HG03442 (cell line): ENCODE measurements at regions not wholly inside any gene's neighbourhood (a gene's known extent, or its start where the extent isn't known, plus 50 kb on each side); places are given as distances from the start of the nearest gene placed in this dataset.
A peak's percentile ranks its signal among the peaks of the same experiment; 100 is the strongest.
"Not testable (repeated sequence)": the region's sequence is repeated elsewhere in the genome, so short reads cannot be mapped to it uniquely, and the experiment has no call there.

Source experiments
- ATAC-seq: cut with Tn5 transposase; IDR thresholded peaks from one replicate; pipeline ENCODE4 v1.9.1; 2021; ENCODE audit warnings: mild to moderate bottlenecking, moderate library complexity; ENCODE audit not compliant: unreplicated experiment

DNA sequence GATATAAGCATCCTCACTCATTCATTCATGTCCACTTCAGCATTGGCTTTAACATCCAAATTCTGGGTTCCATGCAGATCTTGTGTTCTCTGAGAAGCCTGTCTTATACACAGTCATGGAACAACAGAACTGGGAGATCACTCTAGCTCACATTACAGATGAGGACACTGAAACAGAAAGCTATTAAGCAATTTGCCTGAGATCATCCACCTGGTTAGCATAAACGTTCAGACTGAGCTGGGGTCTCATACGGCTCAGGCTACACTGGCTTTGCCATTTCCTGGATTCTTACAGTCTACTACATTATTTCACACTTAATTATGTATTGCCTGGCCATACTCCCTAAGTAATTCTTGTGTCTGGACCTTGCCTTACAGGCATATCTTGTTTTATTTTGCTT, 169.4 kb upstream of the FANCL start:
- no peak for ATAC-seq

DNA sequence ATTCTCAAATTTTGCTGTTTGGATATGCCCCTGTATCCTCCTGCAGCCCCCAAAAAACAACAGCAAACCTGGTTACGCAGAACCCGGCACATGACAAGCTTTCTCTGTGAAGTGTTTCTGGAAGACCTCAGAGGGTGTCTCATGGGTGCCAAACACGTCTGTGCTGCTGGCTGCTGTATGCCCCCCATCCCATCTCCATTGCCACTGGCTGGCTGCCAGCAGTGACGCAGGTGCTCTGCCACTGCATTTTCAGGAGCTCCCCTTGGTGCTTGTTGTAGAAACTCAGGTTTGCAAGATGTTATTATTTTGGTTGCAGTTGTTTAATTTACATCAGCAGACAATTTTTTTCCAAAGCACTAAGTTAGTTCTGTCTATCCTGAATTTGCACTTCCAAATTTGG, 166.4 kb upstream of the FANCL start:
- no peak for ATAC-seq

DNA sequence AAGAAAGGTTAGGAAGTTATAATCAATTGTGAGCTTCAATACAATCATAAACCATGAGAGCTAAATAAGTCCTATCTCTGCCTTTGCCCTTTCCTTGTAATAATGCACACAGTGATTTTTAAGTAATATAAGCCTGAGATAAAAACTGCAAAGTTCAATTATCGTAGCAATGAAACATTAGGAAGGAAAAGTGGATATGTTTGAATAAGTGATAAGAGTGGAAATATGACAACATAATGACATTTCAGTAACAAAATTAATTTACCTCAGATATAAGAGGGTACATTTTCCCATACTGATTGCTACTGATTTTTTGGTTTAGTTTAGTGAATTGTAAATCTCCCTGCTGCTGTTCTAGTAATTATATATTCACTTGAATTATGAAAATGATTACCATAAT, 164.2 kb upstream of the FANCL start:
- ATAC-seq = no peak

DNA sequence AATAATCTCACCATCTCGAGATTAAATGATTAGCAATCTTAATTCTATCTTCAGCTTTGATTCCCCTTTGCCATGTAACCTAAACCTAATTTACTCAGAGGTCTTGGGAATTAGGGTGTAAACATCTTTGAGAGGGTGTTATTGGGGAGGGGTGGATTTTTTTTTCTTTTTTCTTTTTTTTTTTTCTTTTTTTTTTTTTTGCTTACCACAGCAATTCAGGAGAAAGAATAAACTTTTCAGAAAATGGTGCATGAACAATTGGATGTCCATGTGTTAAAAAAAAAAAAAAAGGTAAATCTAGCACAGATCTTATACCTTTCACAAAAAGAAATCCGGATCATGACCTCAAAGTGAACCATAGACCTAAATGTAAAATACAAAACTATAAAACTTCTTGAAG, 160.8 kb upstream of the FANCL start:
- ATAC-seq = no peak

DNA sequence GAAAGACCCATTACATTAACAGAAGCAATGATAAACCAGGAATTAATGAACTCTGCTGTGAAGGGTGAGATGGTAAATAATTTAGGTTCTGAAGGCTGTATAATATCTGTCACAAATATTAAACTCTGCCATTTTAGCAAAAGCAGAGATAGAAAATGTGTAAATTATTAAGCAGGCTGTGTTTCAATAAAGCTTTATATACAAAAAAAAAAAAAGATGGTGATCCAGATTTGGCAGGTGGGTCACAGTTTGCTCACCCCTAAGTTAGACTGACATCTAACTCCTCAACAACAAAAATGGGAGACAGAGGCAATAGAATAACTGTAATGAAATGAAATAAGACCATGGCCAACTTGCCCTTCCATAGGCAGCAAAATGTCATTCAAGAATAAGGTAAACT, 157.3 kb upstream of the FANCL start:
- no peak for ATAC-seq

DNA sequence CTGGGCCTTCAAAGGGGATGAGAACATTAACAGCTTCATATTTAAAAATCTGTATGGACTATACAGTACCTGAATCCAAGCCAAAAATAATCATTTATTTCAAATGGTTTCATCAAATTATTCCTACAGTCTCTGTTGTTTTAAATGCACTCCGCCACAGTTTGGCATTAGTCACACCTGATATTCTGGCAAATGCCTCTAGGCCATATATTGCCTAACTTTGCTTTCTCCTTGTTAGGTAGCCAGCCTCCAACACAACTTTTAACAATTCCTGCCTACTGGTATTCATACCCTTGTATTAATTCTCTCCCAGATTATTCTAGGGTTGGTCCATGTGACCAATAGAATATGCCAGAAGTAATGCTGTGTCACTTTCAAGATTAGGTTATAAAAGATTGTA, 146.6 kb upstream of the FANCL start:
- ATAC-seq = no peak

DNA sequence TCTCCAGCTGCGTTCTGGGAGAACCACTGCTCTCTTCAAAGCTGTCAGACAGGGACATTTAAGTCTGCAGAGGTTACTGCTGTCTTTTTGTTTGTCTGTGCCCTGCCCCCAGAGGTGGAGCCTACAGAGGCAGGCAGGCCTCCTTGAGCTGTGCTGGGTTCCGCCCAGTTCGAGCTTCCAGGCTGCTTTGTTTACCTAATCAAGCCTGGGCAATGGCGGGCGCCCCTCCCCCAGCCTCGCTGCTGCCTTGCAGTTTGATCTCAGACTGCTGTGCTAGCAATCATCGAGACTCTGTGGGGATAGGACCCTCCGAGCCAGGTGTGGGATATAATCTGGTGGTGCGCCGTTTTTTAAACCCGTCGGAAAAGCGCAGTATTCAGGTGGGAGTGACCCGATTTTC, 145.8 kb upstream of the FANCL start:
- not testable (repeated sequence) for ATAC-seq

DNA sequence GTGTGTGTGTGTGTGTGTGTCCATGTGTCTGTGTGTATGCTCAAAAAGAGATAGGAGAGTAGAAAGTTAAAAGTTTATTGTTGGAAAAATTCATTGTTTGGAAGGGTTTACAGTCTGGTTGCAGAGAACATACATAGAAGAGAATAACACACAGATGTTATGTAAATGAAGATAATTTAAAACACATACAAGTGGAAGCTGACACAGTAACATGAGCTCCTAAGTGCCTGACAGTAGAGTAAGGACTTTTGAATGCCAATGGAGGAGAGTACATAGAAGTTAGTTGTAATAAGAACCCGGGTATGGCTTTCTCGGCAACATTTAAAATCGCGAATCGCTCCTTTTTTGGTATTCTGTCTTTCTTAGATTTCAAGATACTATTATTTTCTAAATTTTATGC, 137.0 kb upstream of the FANCL start:
- no peak for ATAC-seq

DNA sequence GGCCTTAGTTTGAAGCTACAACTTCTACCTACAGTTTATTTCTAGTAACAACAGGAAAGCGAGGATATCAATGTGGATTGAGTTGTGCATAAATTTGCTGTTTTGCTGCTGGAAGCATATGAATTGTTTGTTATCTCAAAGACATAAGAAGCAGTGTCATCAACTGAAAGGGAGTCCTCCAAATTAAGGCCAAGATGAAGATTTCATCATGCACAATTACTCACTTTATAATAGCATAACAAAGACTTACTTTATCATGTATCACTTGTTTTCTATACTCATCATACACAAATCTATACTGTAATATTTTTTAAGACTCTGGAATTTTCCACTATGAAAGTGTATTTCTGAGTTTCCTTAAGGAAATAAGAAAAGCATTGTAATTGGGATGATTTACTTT, 136.1 kb upstream of the FANCL start:
- no peak for ATAC-seq

DNA sequence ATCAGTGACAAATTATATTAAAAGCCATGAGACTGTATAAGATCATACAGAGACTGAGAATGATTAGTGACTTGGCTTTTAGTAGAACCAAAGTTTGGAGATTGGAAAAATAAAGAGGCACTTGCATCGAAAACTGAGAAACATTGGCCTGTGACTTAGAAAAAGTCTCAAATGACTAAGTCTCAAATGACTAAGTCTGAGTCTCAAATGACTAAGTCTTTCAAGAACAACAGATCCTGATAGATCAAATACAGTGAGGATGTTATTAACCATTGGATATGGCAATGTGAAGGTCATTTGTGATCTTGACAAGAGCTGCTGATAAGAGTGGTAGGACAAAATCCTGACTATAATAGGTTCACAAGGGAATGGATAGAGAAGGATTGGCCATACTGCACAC, 135.5 kb upstream of the FANCL start:
- peak; percentile 72 for ATAC-seq

DNA sequence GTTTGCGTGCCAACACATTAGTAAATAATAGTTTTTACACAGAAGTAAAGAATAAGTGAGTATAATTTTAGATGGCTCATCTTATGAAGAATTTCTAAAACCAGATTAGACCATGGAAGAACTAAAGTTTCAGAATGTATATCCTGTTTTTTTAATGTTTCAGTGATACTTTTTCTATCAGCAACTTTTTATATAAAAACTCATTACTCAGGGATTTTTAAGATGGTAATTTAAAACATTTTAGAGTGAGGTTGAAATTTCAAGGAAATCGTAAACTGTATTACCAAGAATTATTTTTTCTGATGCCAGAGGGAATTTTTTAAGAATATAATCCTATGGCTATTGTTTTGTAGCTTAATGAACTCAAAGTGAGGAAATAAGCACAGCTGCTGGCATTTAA, 128.5 kb upstream of the FANCL start:
- no peak for ATAC-seq

DNA sequence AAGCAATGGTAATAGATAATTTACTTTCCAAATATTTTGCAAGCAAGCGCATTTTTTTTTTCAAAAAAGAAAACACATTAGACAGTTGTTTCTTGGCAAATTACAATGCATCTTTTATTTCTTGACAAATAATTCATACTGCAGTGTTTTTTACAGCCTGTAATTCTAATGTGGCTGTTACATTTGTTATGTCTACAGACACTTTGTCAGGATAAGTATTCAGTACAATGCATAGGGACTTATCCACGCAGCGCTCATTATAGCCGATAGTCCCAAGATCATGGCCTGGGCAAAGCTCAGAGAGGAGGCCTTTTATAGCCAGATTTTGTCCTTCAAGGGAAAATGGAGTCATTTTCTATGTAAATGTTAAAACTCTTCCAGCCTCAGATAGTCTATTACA, 123.0 kb upstream of the FANCL start:
- ATAC-seq = no peak

DNA sequence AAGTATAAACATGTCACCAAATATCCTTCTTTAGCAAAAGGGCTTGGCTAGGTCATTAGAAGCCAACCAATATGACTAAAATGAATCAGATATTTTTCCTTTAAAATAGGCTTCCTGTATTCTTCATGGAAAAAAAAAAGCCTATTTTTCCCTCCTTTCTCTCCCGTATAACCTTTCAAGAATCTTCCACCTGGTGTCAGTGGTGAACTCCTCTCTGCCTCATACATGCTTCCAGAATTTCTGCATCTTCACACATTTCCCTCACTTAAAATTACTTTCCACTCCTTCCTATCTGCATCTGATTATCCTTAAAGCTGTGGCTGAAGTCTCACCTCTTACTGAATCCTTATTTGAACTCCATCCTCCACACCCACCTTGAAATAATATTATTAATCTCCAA, 116.9 kb upstream of the FANCL start:
- ATAC-seq = no peak

DNA sequence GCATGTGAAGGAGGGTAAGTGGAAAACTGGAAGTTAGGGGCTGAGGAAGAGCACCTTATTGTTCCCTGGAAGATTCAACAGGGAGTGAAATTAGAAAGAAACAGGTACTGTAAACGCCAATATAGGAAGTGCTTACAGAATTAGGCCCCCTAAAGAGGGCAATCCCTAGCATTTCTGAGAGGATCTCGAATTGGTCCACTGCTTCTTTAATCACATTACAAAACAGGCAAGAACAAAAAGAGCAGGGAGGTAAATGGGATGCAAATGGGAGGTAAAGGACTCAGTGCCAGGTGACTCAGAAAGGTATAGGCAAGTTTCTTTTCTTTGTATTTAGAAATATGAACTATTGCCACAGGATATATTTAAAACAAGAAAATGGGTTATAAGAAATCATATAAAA, 116.4 kb upstream of the FANCL start:
- no peak for ATAC-seq

DNA sequence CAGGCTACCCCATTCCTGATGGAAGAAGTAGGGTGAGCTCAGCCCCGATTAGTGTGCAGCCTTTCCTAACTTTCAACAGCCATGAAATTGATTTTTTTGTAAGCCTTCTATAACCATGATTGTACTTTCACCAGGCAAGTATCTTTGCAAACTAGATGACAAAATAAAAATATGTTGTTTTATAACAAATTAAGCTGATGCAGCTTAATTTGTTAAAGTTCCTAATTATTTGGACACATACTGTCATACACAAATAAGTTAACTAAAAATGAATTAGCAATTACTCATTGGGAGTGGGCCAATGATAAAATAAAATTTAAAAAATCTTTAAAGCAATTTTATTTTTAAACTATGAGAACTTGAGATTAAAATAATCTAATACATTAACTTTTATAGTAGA, 113.1 kb upstream of the FANCL start:
- no peak for ATAC-seq

DNA sequence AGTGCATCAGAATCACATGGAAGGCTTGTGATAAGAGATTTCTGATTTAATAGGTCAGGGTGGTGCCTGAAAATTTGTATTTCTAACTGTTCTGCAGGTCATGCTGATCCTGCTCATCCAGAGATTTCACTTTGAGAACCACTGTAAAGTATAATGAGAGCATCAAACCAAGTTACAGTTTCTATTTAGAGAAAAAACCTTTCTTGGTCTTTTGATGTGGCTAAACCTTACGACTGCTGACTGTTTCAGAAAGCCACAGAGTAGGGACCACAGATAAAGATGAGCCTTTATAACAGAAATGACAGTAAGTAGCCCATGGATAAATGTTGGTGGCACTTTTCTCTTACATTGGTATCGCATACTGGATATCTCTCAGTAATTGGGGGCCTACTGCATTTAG, 109.4 kb upstream of the FANCL start:
- ATAC-seq = peak; percentile 99

DNA sequence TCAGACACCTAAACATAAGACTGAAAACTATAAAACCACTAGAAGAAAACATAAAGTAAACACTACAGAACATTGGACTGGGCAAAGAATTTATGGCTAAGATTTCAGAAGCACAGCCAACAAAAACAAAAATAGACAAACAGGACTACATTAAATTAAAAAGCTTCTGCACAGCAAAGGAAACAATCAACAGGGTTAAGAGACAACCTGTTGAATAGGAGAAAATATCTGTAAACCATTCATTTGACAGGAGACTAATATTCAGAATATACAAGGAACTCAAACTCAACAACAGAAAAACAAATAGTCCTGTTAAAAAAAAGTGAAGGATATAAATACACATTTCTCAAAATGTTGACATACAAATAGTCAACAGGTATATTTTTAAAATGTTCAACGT, 106.7 kb upstream of the FANCL start:
- no peak for ATAC-seq

DNA sequence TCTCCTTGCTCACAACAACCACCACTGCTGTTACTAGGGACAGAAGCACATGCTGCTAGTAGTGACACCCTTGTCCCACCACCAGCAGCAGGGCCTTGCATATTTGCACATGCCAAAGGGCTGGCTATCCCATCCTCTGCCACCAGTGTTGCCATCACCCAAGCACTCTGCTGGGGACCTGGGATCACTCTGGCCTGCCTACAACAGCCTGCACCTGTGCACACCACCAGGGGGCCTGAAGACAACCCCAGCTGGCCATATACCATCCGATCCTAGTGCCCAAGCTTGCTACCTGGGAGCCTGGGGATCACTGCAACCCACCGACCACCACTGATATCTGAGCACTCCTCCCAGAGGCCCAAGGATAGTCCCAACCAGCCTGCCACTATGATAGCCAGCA, 99.9 kb upstream of the FANCL start:
- ATAC-seq = no peak

DNA sequence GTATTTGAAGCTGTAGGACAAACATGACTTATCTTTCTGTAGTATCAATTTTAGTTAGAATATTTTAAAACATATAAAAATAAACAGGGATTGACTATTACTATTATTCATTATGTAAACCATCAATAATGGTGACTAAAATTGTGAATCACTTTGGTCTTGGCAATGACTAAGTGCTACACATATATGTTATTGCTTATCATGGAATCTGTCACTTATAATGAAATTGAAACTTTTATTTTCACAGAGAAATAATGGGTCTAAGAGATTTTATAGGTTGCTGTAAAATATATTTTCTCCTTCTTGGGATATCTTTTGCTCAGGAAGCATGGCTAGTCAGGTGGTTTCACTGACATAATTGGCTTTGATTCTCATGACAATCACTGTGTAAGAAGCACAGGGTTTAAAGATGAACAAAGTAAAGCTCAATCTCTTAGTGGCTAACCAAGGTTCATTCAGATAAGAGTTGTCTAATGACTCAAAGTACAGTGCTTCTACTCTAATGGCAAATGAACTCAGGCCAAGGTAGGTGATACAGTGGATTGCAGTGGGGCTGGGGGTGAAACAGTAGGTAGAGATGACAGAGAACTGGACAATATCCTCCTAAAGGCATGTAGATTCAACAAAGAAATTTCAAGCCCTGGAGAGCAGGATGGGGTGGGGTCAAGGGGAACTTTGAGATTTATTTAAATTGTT, 98.6 kb upstream of the FANCL start:
- ATAC-seq = no peak

DNA sequence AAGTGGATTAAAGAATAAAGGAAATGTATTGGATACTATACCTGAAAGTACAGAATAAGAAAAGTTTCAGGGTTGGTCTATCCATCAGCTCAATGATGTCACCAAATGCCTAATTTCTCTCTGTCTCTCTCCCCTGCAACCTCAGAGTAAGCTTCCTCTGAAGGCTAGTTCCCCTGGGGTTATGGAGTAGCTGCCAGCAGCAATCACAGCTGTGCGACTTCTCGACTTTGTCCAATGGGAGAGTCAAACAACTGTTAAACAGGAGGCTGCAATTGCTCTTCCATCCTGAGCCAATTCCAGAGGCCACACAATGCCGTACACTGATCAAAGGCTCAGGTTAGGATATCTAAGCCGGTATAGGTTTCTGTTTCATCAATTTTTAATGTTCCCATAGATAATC, 95.3 kb upstream of the FANCL start:
- ATAC-seq = no peak

DNA sequence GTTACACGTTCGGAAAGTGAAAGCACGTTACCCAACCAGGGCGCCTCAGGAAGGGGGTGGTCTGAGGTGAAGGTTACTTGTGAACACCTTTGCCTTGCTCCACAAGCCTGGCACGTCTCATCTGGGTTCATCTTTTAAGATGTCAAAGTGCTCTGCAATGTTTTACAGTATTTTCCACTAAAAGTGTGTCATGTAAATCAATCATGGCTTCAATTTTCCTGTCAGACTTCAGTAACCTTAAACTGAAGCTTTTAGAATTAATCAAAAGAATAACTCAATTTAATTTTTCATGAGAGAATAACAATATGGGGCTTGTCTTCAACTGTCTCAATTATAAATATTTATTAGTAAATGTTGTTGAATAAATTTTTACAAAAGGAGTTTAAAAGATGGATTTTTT, 93.3 kb upstream of the FANCL start:
- ATAC-seq = no peak

DNA sequence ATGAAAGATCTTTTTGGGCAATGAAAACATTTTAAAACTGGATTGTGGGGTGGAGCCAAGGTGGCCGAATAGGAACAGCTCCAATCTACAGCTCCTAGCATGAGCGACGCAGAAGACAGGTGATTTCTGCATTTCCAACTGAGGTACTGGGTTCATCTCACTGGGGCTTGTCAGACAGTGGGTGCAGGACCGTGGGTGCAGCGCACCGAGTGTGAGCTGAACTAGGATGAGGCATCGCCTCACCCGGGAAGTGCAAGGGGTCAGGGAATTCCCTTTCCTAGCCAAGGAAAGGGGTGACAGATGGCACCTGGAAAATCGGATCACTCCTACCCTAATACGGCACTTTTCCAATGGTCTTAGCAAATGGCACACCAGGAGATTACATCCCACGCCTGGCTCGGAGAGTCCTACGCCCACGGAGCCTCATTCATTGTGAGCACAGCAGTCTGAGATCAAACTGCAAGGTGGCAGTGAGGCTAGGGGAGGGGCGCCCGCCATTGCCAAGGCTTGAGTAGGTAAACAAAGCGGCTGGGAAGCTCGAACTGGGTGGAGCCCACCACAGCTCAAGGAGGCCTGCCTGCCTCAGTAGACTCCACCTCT, 84.3 kb upstream of the FANCL start:
- not testable (repeated sequence) for ATAC-seq

DNA sequence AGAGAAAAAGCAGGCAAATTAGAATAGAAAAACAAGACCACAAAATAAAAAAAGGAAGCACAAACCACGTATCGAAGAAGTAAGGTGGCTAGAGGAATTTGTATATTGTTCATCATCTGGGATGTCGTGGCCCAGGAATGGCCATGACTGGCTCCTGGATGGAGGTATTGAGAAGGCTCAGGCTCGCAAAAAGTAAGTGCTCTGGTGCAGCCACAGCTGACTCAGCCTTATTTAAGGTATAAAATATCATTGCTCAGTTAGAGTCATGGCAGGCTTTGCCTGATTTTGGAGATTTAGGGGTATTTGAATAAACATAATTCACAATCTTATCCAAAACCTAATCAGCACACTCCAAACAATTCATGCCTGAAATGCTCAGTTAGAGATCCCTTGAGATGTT, 78.4 kb upstream of the FANCL start:
- ATAC-seq = no peak
